ENCODE measurements at regions not wholly inside any gene's neighbourhood (a gene's known extent, or its start where the extent isn't known, plus 50 kb on each side); places are given as distances from the start of the nearest gene placed in this dataset.

GRCh38 chr3:166199491-166199890 is 362.3 kb upstream of the BCHE start:
- H3K27ac ChIP-seq (replicated peaks; ENCODE audit: low read length), result no peak overlapping the region
- H3K14ac ChIP-seq (ENCODE audit: low read length), result no peak overlapping the region
- H3K27me3 ChIP-seq (ENCODE audit: control insufficient read depth in 3 of 3, insufficient read depth in 3 of 3, low read depth in 1 of 3, low read length in 3 of 3), result no peaks in the 10 kb centered on the region
- no peaks in the 10 kb centered on the region for H3K79me1 ChIP-seq (ENCODE audit: low read depth, low read length)
- no peak for DNase-seq (ENCODE audit: low spot score)
- no peak overlapping the region for H2BK15ac ChIP-seq (ENCODE audit: low read length)
- no peak overlapping the region for H3K18ac ChIP-seq (ENCODE audit: low read length)
- H2BK12ac ChIP-seq (ENCODE audit: low read length), result no peak overlapping the region
- H4K8ac ChIP-seq (ENCODE audit: low read depth, low read length), result no peak overlapping the region
- no peak overlapping the region for H3K4me3 ChIP-seq (ENCODE audit: low read length in 2 of 2)
- no peak overlapping the region for H4K91ac ChIP-seq (ENCODE audit: low read depth, low read length, poor library complexity)
- H2AFZ ChIP-seq (ENCODE audit: low read length), result no peak overlapping the region
- no peak overlapping the region for H3K23ac ChIP-seq (ENCODE audit: low read depth, low read length, poor library complexity)
- no peaks in the 10 kb centered on the region for H3K4me1 ChIP-seq (ENCODE audit: control insufficient read depth in 2 of 2, insufficient read depth in 1 of 2, low read depth in 1 of 2, low read length in 2 of 2)
- H3K36me3 ChIP-seq (replicated peaks in 1 of 2; ENCODE audit: control insufficient read depth in 2 of 2, insufficient read depth in 2 of 2, low read length in 2 of 2), result no peaks in the 10 kb centered on the region
- no peak overlapping the region for H3K9ac ChIP-seq (ENCODE audit: low read depth, low read length, poor library complexity)
- H2BK5ac ChIP-seq (ENCODE audit: low read length), result no peak overlapping the region
- no peak overlapping the region for H3K4ac ChIP-seq (ENCODE audit: low read length)
- H2BK120ac ChIP-seq (ENCODE audit: low read depth, low read length), result no peak overlapping the region
- H3K9me3 ChIP-seq (replicated peaks in 1 of 2; ENCODE audit: control insufficient read depth in 2 of 2, insufficient read depth in 1 of 2, low read depth in 1 of 2, low read length in 2 of 2), result no peaks in the 10 kb centered on the region
- no peak overlapping the region for H3K4me2 ChIP-seq (ENCODE audit: insufficient read depth, low read length, poor library complexity, severe bottlenecking)
- no peak overlapping the region for H2AK5ac ChIP-seq (ENCODE audit: low read depth, low read length)

- no peak overlapping the region for H3K4me3 ChIP-seq (ENCODE audit: low read length in 2 of 2)
- H3K14ac ChIP-seq (ENCODE audit: low read length), result no peak overlapping the region
- H3K9ac ChIP-seq (ENCODE audit: low read depth, low read length, poor library complexity), result no peak overlapping the region
- H3K4me1 ChIP-seq (ENCODE audit: control insufficient read depth in 2 of 2, insufficient read depth in 1 of 2, low read depth in 1 of 2, low read length in 2 of 2), result no peaks in the 10 kb centered on the region
- H3K27ac ChIP-seq (replicated peaks; ENCODE audit: low read length), result no peak overlapping the region
- no peak overlapping the region for H4K91ac ChIP-seq (ENCODE audit: low read depth, low read length, poor library complexity)
- no peak overlapping the region for H2BK15ac ChIP-seq (ENCODE audit: low read length)
- H2AK5ac ChIP-seq (ENCODE audit: low read depth, low read length), result no peak overlapping the region
- no peak overlapping the region for H4K8ac ChIP-seq (ENCODE audit: low read depth, low read length)
- H3K18ac ChIP-seq (ENCODE audit: low read length), result no peak overlapping the region
- no peak overlapping the region for H2BK12ac ChIP-seq (ENCODE audit: low read length)
- H3K9me3 ChIP-seq (replicated peaks in 1 of 2; ENCODE audit: control insufficient read depth in 2 of 2, insufficient read depth in 1 of 2, low read depth in 1 of 2, low read length in 2 of 2), result no peaks in the 10 kb centered on the region
- no peaks in the 10 kb centered on the region for H3K79me1 ChIP-seq (ENCODE audit: low read depth, low read length)
- no peak overlapping the region for H2BK120ac ChIP-seq (ENCODE audit: low read depth, low read length)
- WGBS, 2 donors (ENCODE audit: extremely low coverage in 2 of 2, insufficient read length in 2 of 2, insufficient replicate concordance in 1 of 2), result no CpG with 5 or more reads among the region's 2 CpGs
- H2BK5ac ChIP-seq (ENCODE audit: low read length), result no peak overlapping the region
- no peaks in the 10 kb centered on the region for H3K36me3 ChIP-seq (replicated peaks in 1 of 2; ENCODE audit: control insufficient read depth in 2 of 2, insufficient read depth in 2 of 2, low read length in 2 of 2)
- no peak for DNase-seq (ENCODE audit: low spot score)
- no peak overlapping the region for H3K4me2 ChIP-seq (ENCODE audit: insufficient read depth, low read length, poor library complexity, severe bottlenecking)
- no peak overlapping the region for H2AFZ ChIP-seq (ENCODE audit: low read length)
- H3K4ac ChIP-seq (ENCODE audit: low read length), result no peak overlapping the region
- H3K23ac ChIP-seq (ENCODE audit: low read depth, low read length, poor library complexity), result no peak overlapping the region
- H3K27me3 ChIP-seq (ENCODE audit: control insufficient read depth in 3 of 3, insufficient read depth in 3 of 3, low read depth in 1 of 3, low read length in 3 of 3), result no peaks in the 10 kb centered on the region
Measured at GRCh38 chr3:166195808-166196207, 358.6 kb upstream of the BCHE start.

GRCh38 chr3:166191411-166191810 is 354.2 kb upstream of the BCHE start:
- no peak overlapping the region for H3K9ac ChIP-seq (ENCODE audit: low read depth, low read length, poor library complexity)
- H3K4me3 ChIP-seq (ENCODE audit: low read length in 2 of 2), result no peak overlapping the region
- no peak overlapping the region for H4K91ac ChIP-seq (ENCODE audit: low read depth, low read length, poor library complexity)
- H3K4ac ChIP-seq (ENCODE audit: low read length), result no peak overlapping the region
- H2BK12ac ChIP-seq (ENCODE audit: low read length), result no peak overlapping the region
- no peak overlapping the region for H2BK120ac ChIP-seq (ENCODE audit: low read depth, low read length)
- no peak overlapping the region for H2BK15ac ChIP-seq (ENCODE audit: low read length)
- no peaks in the 10 kb centered on the region for H3K27me3 ChIP-seq (ENCODE audit: control insufficient read depth in 3 of 3, insufficient read depth in 3 of 3, low read depth in 1 of 3, low read length in 3 of 3)
- no peak overlapping the region for H3K18ac ChIP-seq (ENCODE audit: low read length)
- no peak overlapping the region for H3K4me2 ChIP-seq (ENCODE audit: insufficient read depth, low read length, poor library complexity, severe bottlenecking)
- H3K9me3 ChIP-seq (replicated peaks in 1 of 2; ENCODE audit: control insufficient read depth in 2 of 2, insufficient read depth in 1 of 2, low read depth in 1 of 2, low read length in 2 of 2), result no peaks in the 10 kb centered on the region
- no peak overlapping the region for H4K8ac ChIP-seq (ENCODE audit: low read depth, low read length)
- no peak overlapping the region for H2BK5ac ChIP-seq (ENCODE audit: low read length)
- H3K23ac ChIP-seq (ENCODE audit: low read depth, low read length, poor library complexity), result no peak overlapping the region
- no peak for DNase-seq (ENCODE audit: low spot score)
- no peaks in the 10 kb centered on the region for H3K36me3 ChIP-seq (replicated peaks in 1 of 2; ENCODE audit: control insufficient read depth in 2 of 2, insufficient read depth in 2 of 2, low read length in 2 of 2)
- no peak overlapping the region for H2AFZ ChIP-seq (ENCODE audit: low read length)
- no CpG with 5 or more reads among the region's 2 CpGs for WGBS, 2 donors (ENCODE audit: extremely low coverage in 2 of 2, insufficient read length in 2 of 2, insufficient replicate concordance in 1 of 2)
- no peak overlapping the region for H2AK5ac ChIP-seq (ENCODE audit: low read depth, low read length)
- H3K14ac ChIP-seq (ENCODE audit: low read length), result no peak overlapping the region
- H3K27ac ChIP-seq (replicated peaks; ENCODE audit: low read length), result no peak overlapping the region
- peaks cover 0 to 3% of the 10 kb centered on the region in 2 donors for H3K4me1 ChIP-seq (ENCODE audit: control insufficient read depth in 2 of 2, insufficient read depth in 1 of 2, low read depth in 1 of 2, low read length in 2 of 2)
- H3K79me1 ChIP-seq (ENCODE audit: low read depth, low read length), result no peaks in the 10 kb centered on the region

GRCh38 chr3:166190360-166190759 is 353.1 kb upstream of the BCHE start:
- no peaks in the 10 kb centered on the region for H3K79me1 ChIP-seq (ENCODE audit: low read depth, low read length)
- no peak overlapping the region for H3K23ac ChIP-seq (ENCODE audit: low read depth, low read length, poor library complexity)
- peaks cover 0 to 3% of the 10 kb centered on the region in 2 donors for H3K4me1 ChIP-seq (ENCODE audit: control insufficient read depth in 2 of 2, insufficient read depth in 1 of 2, low read depth in 1 of 2, low read length in 2 of 2)
- no peak overlapping the region for H3K14ac ChIP-seq (ENCODE audit: low read length)
- H3K27me3 ChIP-seq (ENCODE audit: control insufficient read depth in 3 of 3, insufficient read depth in 3 of 3, low read depth in 1 of 3, low read length in 3 of 3), result no peaks in the 10 kb centered on the region
- no peaks in the 10 kb centered on the region for H3K36me3 ChIP-seq (replicated peaks in 1 of 2; ENCODE audit: control insufficient read depth in 2 of 2, insufficient read depth in 2 of 2, low read length in 2 of 2)
- no CpG with 5 or more reads among the region's 1 CpG for WGBS, 2 donors (ENCODE audit: extremely low coverage in 2 of 2, insufficient read length in 2 of 2, insufficient replicate concordance in 1 of 2)
- H3K4me2 ChIP-seq (ENCODE audit: insufficient read depth, low read length, poor library complexity, severe bottlenecking), result no peak overlapping the region
- H2BK12ac ChIP-seq (ENCODE audit: low read length), result no peak overlapping the region
- H3K4me3 ChIP-seq (ENCODE audit: low read length in 2 of 2), result no peak overlapping the region
- H4K8ac ChIP-seq (ENCODE audit: low read depth, low read length), result no peak overlapping the region
- no peak for DNase-seq (ENCODE audit: low spot score)
- H3K27ac ChIP-seq (replicated peaks; ENCODE audit: low read length), result no peak overlapping the region
- H2BK5ac ChIP-seq (ENCODE audit: low read length), result no peak overlapping the region
- no peak overlapping the region for H3K9ac ChIP-seq (ENCODE audit: low read depth, low read length, poor library complexity)
- H3K4ac ChIP-seq (ENCODE audit: low read length), result no peak overlapping the region
- no peak overlapping the region for H3K18ac ChIP-seq (ENCODE audit: low read length)
- H4K91ac ChIP-seq (ENCODE audit: low read depth, low read length, poor library complexity), result no peak overlapping the region
- H2BK15ac ChIP-seq (ENCODE audit: low read length), result no peak overlapping the region
- H3K9me3 ChIP-seq (replicated peaks in 1 of 2; ENCODE audit: control insufficient read depth in 2 of 2, insufficient read depth in 1 of 2, low read depth in 1 of 2, low read length in 2 of 2), result no peaks in the 10 kb centered on the region
- peak overlapping the region; percentile 47 for H2AFZ ChIP-seq (ENCODE audit: low read length)
- no peak overlapping the region for H2AK5ac ChIP-seq (ENCODE audit: low read depth, low read length)
- no peak overlapping the region for H2BK120ac ChIP-seq (ENCODE audit: low read depth, low read length)
